HCT116 (cell line): ENCODE measurements at regions not wholly inside any gene's neighbourhood (a gene's known extent, or its start where the extent isn't known, plus 50 kb on each side); places are given as distances from the start of the nearest gene placed in this dataset.

Experiments
- ATAC-seq: fragments of 200-7000 bp; cut with Tn5 transposase; 2 replicates; pipeline ENCODE4 v1.9.1; 2020; ENCODE audit warnings: mild to moderate bottlenecking, moderate library complexity
- BruUV-seq: library from RNA; stranded (reverse); fragments of 400-500 nt; replicated peaks from 2 replicates; lab custom pipeline; 2021; lab: Mats Ljungman, UMichigan
- CTCF ChIA-PET: fragments of 300-600 bp; sonication (Branson Sonifier 250); formaldehyde crosslinking; loops from one replicate; lab custom pipeline; 2021; ENCODE audit warnings: antibody characterized with exemption; lab: Charles Lee
- POLR2A ChIA-PET: fragments of 300-600, 350-600 bp; sonication (Branson Sonifier 250); formaldehyde crosslinking; loops from one replicate; lab custom pipeline; 2021; ENCODE audit warnings: antibody characterized with exemption; lab: Charles Lee
- RAD21 ChIA-PET, 2 experiments: fragments of 300-600 bp; sonication (Branson Sonifier 250); formaldehyde crosslinking; loops; one replicate each; lab custom pipeline; 2023; ENCODE audit warnings: low total read pairs in 2 of 2; ENCODE audit not compliant: uncharacterized antibody in 2 of 2, unreplicated experiment in 2 of 2, low non-redundant PET in 1 of 2; lab: Charles Lee
- DNase-seq: peaks from one replicate; pipeline ENCODE4 v3.0.0-alpha.2; 2010; ENCODE audit warnings: low read depth, low spot score
- H2AFZ ChIP-seq: fragments of 200-600 bp; shearing (Covaris generic), sonication (generic); 2 replicates; pipeline ENCODE4 v1.6.1; 2017; ENCODE audit warnings: low read depth, mixed run types, mixed read lengths, antibody characterized with exemption, low read length; ENCODE audit not compliant: poor library complexity, severe bottlenecking
- H3K27ac ChIP-seq: 2 replicates; pipeline ENCODE4 v1.5.1; 2012; ENCODE audit warnings: low read depth, low read length
- H3K27me3 ChIP-seq: fragments of 200-600 bp; sonication (generic); 2 replicates; pipeline ENCODE4 v1.6.1; 2016; ENCODE audit warnings: mixed run types, low read length, mixed read lengths; ENCODE audit not compliant: insufficient read depth
- H3K36me3 ChIP-seq, 2 experiments: fragments of 200-500 bp in 1 of 2; fragments of 200-600 bp in 1 of 2; sonication (Bioruptor generic) in 1 of 2; sonication (generic) in 1 of 2; 2 replicates each; pipeline versions ENCODE4 v1.5.1 to v1.6.1; 2014 to 2016; ENCODE audit warnings: low read length in 2 of 2, inconsistent platforms in 1 of 2, mixed read lengths in 1 of 2, mixed run types in 1 of 2; ENCODE audit not compliant: insufficient read depth in 2 of 2, control insufficient read depth in 1 of 2
- H3K4me1 ChIP-seq, 2 experiments: fragments of 200-600 bp in 1 of 2; sonication (generic) in 1 of 2; 2 replicates each; pipeline versions ENCODE4 v1.5.1 to v1.6.1; 2012 to 2017; ENCODE audit warnings: low read length in 2 of 2, inconsistent platforms in 1 of 2, mild to moderate bottlenecking in 1 of 2, mixed read lengths in 1 of 2, mixed run types in 1 of 2, moderate library complexity in 1 of 2; ENCODE audit not compliant: insufficient read depth in 2 of 2, control insufficient read depth in 1 of 2
- H3K4me2 ChIP-seq: fragments of 200-600 bp; sonication (generic); 2 replicates; pipeline ENCODE4 v1.6.1; 2017; ENCODE audit warnings: mixed run types, low read length, mixed read lengths
- H3K4me3 ChIP-seq, 2 experiments: fragments of 200-600 bp in 1 of 2; sonication (generic) in 1 of 2; replicated peaks in 1 of 2; 2 replicates each; pipeline ENCODE4 v1.5.1; 2011 to 2016; ENCODE audit warnings: low read length in 2 of 2, control low read depth in 1 of 2, low read depth in 1 of 2, mild to moderate bottlenecking in 1 of 2, mixed read lengths in 1 of 2, mixed run types in 1 of 2
- H3K79me2 ChIP-seq: fragments of 200-600 bp; sonication (generic); 2 replicates; pipeline ENCODE4 v1.6.1; 2017; ENCODE audit warnings: mild to moderate bottlenecking, mixed run types, low read length, moderate library complexity, mixed read lengths; ENCODE audit not compliant: insufficient read depth
- H3K9ac ChIP-seq: fragments of 200-600 bp; sonication (generic); 2 replicates; pipeline ENCODE4 v1.6.1; 2016; ENCODE audit warnings: low read length, mixed read lengths
- H3K9me2 ChIP-seq: fragments of 200-600 bp; sonication (generic), shearing (Covaris generic); 2 replicates; pipeline ENCODE4 v1.6.1; 2017; ENCODE audit warnings: mixed run types, mild to moderate bottlenecking, moderate library complexity; ENCODE audit not compliant: insufficient read depth
- H3K9me3 ChIP-seq, 2 experiments: fragments of 200-500 bp in 1 of 2; fragments of 200-600 bp in 1 of 2; sonication (Bioruptor generic) in 1 of 2; sonication (generic) in 1 of 2; 2 replicates each; pipeline ENCODE4 v1.6.1; 2014 to 2017; ENCODE audit warnings: low read length in 2 of 2, mixed read lengths in 2 of 2, inconsistent platforms in 1 of 2, low read depth in 1 of 2, mild to moderate bottlenecking in 1 of 2, mixed run types in 1 of 2, moderate library complexity in 1 of 2; ENCODE audit not compliant: control insufficient read depth in 1 of 2, insufficient read depth in 1 of 2
- H4K20me1 ChIP-seq: fragments of 200-600 bp; sonication (generic), shearing (Covaris generic); 2 replicates; pipeline ENCODE4 v1.6.1; 2017; ENCODE audit warnings: mixed run types, mild to moderate bottlenecking, moderate library complexity; ENCODE audit not compliant: insufficient read depth
- CBX3 ChIP-seq: IDR thresholded peaks from 2 replicates; pipeline ENCODE4 v1.6.1; 2012; ENCODE audit warnings: low read depth
- EZH2phosphoT487 ChIP-seq: fragments of 200-600 bp; IDR thresholded peaks from 2 replicates; pipeline ENCODE4 v1.6.1; 2018; ENCODE audit warnings: antibody characterized with exemption, borderline replicate concordance
- POLR2AphosphoS5 ChIP-seq: IDR thresholded peaks from 2 replicates; pipeline ENCODE4 v1.6.1; 2011; ENCODE audit warnings: mild to moderate bottlenecking, low read depth, low read length, moderate library complexity
- RAD21 ChIP-seq: IDR thresholded peaks from 2 replicates; pipeline ENCODE4 v1.6.1; 2012; ENCODE audit warnings: low read depth, mild to moderate bottlenecking
- SP1 ChIP-seq: IDR thresholded peaks from 2 replicates; pipeline ENCODE4 v1.6.1; 2012; ENCODE audit warnings: low read depth
- YY1 ChIP-seq: IDR thresholded peaks from 2 replicates; pipeline ENCODE4 v1.6.1; 2011; ENCODE audit warnings: low read length, low read depth, moderate library complexity, mild to moderate bottlenecking; ENCODE audit not compliant: insufficient replicate concordance; ENCODE audit errors: extremely low read depth
- intact Hi-C: fragments of 100-400 bp; cut with micrococcal nuclease; formaldehyde crosslinking; loops from 2 replicates; pipeline ENCODE4 v1.10.0; 2022
- TF ChIP-seq, protein P1 (sequence below): IDR thresholded peaks from 2 replicates; pipeline ENCODE4 v1.6.1; 2012
- TF ChIP-seq, protein P2 (sequence below): IDR thresholded peaks from 2 replicates; pipeline ENCODE4 v1.6.1; 2012; ENCODE audit warnings: low read depth
- TF ChIP-seq, protein P3 (sequence below), 3 experiments: fragments of 200-600 bp in 1 of 3; sonication (generic) in 1 of 3; IDR thresholded peaks in 2 of 3; conservative IDR thresholded peaks in 1 of 3; 2 replicates each; pipeline ENCODE4 v1.5.1; 2012 to 2017; ENCODE audit warnings: low read depth in 2 of 3, low read length in 2 of 3, antibody characterized with exemption in 1 of 3, borderline replicate concordance in 1 of 3, control low read depth in 1 of 3, mild to moderate bottlenecking in 1 of 3, mixed read lengths in 1 of 3, mixed run types in 1 of 3, moderate library complexity in 1 of 3; ENCODE audit not compliant: insufficient read depth in 1 of 3

DNA sequence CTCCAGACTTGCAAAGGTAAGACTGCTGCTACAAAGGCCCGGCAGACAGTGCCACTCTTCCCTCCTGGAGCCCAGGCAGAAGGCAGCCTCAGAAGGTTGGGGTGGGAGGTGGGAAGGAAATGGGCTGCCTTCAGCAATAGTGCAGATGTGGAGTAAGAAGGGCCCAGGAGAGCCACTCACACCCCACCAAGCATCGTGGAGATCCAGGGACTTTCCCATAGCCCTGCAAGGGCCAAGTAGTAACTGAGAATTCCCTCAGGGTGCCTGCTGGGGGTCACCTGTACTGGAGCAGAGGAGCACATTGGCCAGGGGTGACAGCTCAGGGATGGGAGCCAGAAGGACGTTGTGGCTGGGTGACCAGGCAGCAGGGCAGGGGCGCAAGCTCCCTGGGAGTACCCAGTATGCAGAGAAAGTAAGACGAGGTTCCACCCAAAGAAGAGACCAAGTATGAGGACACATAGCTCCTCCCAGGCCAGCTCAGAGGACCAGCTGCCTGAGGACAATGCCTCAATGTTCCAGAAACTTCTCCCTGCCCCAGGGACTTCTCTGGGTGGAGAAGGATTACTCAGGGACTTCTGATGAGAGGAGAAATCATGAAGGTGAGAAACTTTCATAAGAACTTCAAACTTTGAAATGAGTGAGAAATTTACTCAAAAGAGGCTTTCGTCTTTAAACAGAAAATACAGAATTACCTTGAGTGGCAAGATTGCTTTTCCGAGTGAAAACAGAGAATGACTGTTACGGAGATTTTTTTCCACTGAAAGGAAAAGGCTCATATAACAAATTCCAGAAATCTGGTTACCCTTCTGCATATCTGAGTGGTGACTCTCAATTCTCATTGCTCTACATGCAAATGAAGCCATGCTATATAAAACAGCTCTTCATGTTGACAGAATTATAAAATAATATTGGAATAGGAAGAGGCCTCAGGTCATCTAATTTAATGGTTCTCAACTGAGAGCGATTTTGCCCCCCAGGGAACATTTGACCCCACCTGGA, 87.9 kb upstream of the TRIO start:
- ChIA-PET CTCF (no interaction called here), POLR2A (no interaction called here)

More for the DNA sequence above, 87.9 kb upstream of the TRIO start:
- DNase-seq, result no peak
- Histone ChIP-seq H3K9me2 (no peaks in the 10 kb centered on the region), H3K9ac (no peak overlapping the region), H3K27ac (no peak overlapping the region), H3K9me3 (no peaks in the 10 kb centered on the region), H3K79me2 (no peaks in the 10 kb centered on the region), H2AFZ (no peak overlapping the region), H3K27me3 (no peaks in the 10 kb centered on the region), H4K20me1 (no peaks in the 10 kb centered on the region), H3K36me3 (no peaks in the 10 kb centered on the region), H3K4me1 (peaks cover 0 to 2% of the 10 kb centered on the region in 2 experiments; a peak in 1 of 4 replicates), H3K4me2 (no peak overlapping the region), H3K4me3 (no peak overlapping the region)
- no TSS peak for BruUV-seq
- RAD21 ChIA-PET, result no interaction called here
- TF ChIP-seq, protein P1, sequence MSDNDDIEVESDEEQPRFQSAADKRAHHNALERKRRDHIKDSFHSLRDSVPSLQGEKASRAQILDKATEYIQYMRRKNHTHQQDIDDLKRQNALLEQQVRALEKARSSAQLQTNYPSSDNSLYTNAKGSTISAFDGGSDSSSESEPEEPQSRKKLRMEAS, result no peak
- no peak for TF ChIP-seq POLR2AphosphoS5
- no peak for TF ChIP-seq SP1
- no peak for TF ChIP-seq EZH2phosphoT487
- TF ChIP-seq, protein P2, sequence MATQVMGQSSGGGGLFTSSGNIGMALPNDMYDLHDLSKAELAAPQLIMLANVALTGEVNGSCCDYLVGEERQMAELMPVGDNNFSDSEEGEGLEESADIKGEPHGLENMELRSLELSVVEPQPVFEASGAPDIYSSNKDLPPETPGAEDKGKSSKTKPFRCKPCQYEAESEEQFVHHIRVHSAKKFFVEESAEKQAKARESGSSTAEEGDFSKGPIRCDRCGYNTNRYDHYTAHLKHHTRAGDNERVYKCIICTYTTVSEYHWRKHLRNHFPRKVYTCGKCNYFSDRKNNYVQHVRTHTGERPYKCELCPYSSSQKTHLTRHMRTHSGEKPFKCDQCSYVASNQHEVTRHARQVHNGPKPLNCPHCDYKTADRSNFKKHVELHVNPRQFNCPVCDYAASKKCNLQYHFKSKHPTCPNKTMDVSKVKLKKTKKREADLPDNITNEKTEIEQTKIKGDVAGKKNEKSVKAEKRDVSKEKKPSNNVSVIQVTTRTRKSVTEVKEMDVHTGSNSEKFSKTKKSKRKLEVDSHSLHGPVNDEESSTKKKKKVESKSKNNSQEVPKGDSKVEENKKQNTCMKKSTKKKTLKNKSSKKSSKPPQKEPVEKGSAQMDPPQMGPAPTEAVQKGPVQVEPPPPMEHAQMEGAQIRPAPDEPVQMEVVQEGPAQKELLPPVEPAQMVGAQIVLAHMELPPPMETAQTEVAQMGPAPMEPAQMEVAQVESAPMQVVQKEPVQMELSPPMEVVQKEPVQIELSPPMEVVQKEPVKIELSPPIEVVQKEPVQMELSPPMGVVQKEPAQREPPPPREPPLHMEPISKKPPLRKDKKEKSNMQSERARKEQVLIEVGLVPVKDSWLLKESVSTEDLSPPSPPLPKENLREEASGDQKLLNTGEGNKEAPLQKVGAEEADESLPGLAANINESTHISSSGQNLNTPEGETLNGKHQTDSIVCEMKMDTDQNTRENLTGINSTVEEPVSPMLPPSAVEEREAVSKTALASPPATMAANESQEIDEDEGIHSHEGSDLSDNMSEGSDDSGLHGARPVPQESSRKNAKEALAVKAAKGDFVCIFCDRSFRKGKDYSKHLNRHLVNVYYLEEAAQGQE, result no peak
- TF ChIP-seq, protein P3, sequence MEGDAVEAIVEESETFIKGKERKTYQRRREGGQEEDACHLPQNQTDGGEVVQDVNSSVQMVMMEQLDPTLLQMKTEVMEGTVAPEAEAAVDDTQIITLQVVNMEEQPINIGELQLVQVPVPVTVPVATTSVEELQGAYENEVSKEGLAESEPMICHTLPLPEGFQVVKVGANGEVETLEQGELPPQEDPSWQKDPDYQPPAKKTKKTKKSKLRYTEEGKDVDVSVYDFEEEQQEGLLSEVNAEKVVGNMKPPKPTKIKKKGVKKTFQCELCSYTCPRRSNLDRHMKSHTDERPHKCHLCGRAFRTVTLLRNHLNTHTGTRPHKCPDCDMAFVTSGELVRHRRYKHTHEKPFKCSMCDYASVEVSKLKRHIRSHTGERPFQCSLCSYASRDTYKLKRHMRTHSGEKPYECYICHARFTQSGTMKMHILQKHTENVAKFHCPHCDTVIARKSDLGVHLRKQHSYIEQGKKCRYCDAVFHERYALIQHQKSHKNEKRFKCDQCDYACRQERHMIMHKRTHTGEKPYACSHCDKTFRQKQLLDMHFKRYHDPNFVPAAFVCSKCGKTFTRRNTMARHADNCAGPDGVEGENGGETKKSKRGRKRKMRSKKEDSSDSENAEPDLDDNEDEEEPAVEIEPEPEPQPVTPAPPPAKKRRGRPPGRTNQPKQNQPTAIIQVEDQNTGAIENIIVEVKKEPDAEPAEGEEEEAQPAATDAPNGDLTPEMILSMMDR (IDR thresholded peaks at IDR 0.05 in 2 of 3, conservative IDR thresholded peaks at IDR 0.05 in 1 of 3; ENCODE audit: borderline replicate concordance in 1 of 3, insufficient read depth in 1 of 3, low read depth in 2 of 3, low read length in 2 of 3), result no peak
- TF ChIP-seq YY1, result no peak
- no peak for TF ChIP-seq CBX3
- no peak for TF ChIP-seq RAD21
- intact Hi-C loops, result no loop called here
- ATAC-seq, result no peak
